ENCODE measurements at regions not wholly inside any gene's neighbourhood (a gene's known extent, or its start where the extent isn't known, plus 50 kb on each side); places are given as distances from the start of the nearest gene placed in this dataset.

GRCh38 chr12:60822580-60822979, 1226.8 kb downstream of the SLC16A7 start:
- no peak overlapping the region for H3K27ac Mint-ChIP-seq
- DNase-seq (no peak), ATAC-seq (no peak)
- H3K9me3 Mint-ChIP-seq: no peaks in the 10 kb centered on the region
- no peaks in the 10 kb centered on the region for H3K4me1 Mint-ChIP-seq
- H3K27me3 Mint-ChIP-seq: no peaks in the 10 kb centered on the region
- no peak overlapping the region for H3K4me3 Mint-ChIP-seq

GRCh38 chr12:60830381-60830780, 1234.6 kb downstream of the SLC16A7 start:
- Mint-ChIP-seq H3K4me1 (no peaks in the 10 kb centered on the region), H3K27ac (no peak overlapping the region), H3K27me3 (no peaks in the 10 kb centered on the region), H3K4me3 (no peak overlapping the region), H3K9me3 (peaks cover 7% of the 10 kb centered on the region in 2 donors)
- no peak for DNase-seq
- no peak for ATAC-seq

- no peak overlapping the region for H3K27ac Mint-ChIP-seq
- no peaks in the 10 kb centered on the region for H3K27me3 Mint-ChIP-seq
- DNase-seq (no peak), ATAC-seq (no peak)
- H3K4me3 Mint-ChIP-seq: no peak overlapping the region
- no peaks in the 10 kb centered on the region for H3K4me1 Mint-ChIP-seq
- H3K9me3 Mint-ChIP-seq: peaks cover 7% of the 10 kb centered on the region in 2 donors
These were observed 1236.5 kb downstream of the SLC16A7 start for GRCh38 chr12:60832290-60832689.

GRCh38 chr12:60834372-60834771, 1238.5 kb downstream of the SLC16A7 start:
- no peaks in the 10 kb centered on the region for H3K4me1 Mint-ChIP-seq
- H3K9me3 Mint-ChIP-seq: peaks cover 7% of the 10 kb centered on the region in 2 donors
- no peak overlapping the region for H3K27ac Mint-ChIP-seq
- H3K27me3 Mint-ChIP-seq: no peaks in the 10 kb centered on the region
- H3K4me3 Mint-ChIP-seq: no peak overlapping the region
- ATAC-seq (no peak), DNase-seq (no peak)

GRCh38 chr12:60834806-60835205, 1239.0 kb downstream of the SLC16A7 start:
- no peaks in the 10 kb centered on the region for H3K4me1 Mint-ChIP-seq
- no peaks in the 10 kb centered on the region for H3K27me3 Mint-ChIP-seq
- no peak overlapping the region for H3K27ac Mint-ChIP-seq
- ATAC-seq: no peak
- no peak overlapping the region for H3K4me3 Mint-ChIP-seq
- no peak for DNase-seq
- H3K9me3 Mint-ChIP-seq: peaks cover 7% of the 10 kb centered on the region in 2 donors

GRCh38 chr12:60836651-60837050, 1240.8 kb downstream of the SLC16A7 start:
- no peak for DNase-seq
- ATAC-seq: no peak
- Mint-ChIP-seq H3K4me3 (no peak overlapping the region), H3K9me3 (peaks cover 7% of the 10 kb centered on the region in 2 donors), H3K4me1 (no peaks in the 10 kb centered on the region), H3K27ac (no peak overlapping the region), H3K27me3 (no peaks in the 10 kb centered on the region)

GRCh38 chr12:60842181-60842580, 1246.4 kb downstream of the SLC16A7 start:
- no peak for DNase-seq
- no peaks in the 10 kb centered on the region for H3K9me3 Mint-ChIP-seq
- no peak overlapping the region for H3K4me3 Mint-ChIP-seq
- H3K4me1 Mint-ChIP-seq: no peaks in the 10 kb centered on the region
- no peak overlapping the region for H3K27ac Mint-ChIP-seq
- ATAC-seq: no peak
- no peaks in the 10 kb centered on the region for H3K27me3 Mint-ChIP-seq

- DNase-seq (no peak), ATAC-seq (no peak)
- no peak overlapping the region for H3K27ac Mint-ChIP-seq
- H3K4me1 Mint-ChIP-seq: no peaks in the 10 kb centered on the region
- no peak overlapping the region for H3K4me3 Mint-ChIP-seq
- H3K27me3 Mint-ChIP-seq: no peaks in the 10 kb centered on the region
- H3K9me3 Mint-ChIP-seq: no peaks in the 10 kb centered on the region
These were observed 1248.3 kb downstream of the SLC16A7 start for GRCh38 chr12:60844101-60844500.

- no peak for ATAC-seq
- H3K4me1 Mint-ChIP-seq: no peaks in the 10 kb centered on the region
These were observed 1249.0 kb downstream of the SLC16A7 start for GRCh38 chr12:60844875-60845274.

GRCh38 chr12:60845696-60846095, 1249.9 kb downstream of the SLC16A7 start:
- Mint-ChIP-seq H3K9me3 (no peaks in the 10 kb centered on the region), H3K4me1 (no peaks in the 10 kb centered on the region)
- DNase-seq: no peak

More at GRCh38 chr12:60844875-60845274, 1249.0 kb downstream of the SLC16A7 start:
- Mint-ChIP-seq H3K9me3 (no peaks in the 10 kb centered on the region), H3K27ac (no peak overlapping the region), H3K27me3 (no peaks in the 10 kb centered on the region), H3K4me3 (no peak overlapping the region)
- no peak for DNase-seq

GRCh38 chr12:60847281-60847680, 1251.5 kb downstream of the SLC16A7 start:
- Mint-ChIP-seq H3K4me1 (no peaks in the 10 kb centered on the region), H3K27ac (no peak overlapping the region), H3K9me3 (no peaks in the 10 kb centered on the region), H3K4me3 (no peak overlapping the region), H3K27me3 (no peaks in the 10 kb centered on the region)
- ATAC-seq: no peak
- DNase-seq: no peak

More at GRCh38 chr12:60845696-60846095, 1249.9 kb downstream of the SLC16A7 start:
- no peaks in the 10 kb centered on the region for H3K27me3 Mint-ChIP-seq
- H3K4me3 Mint-ChIP-seq: no peak overlapping the region
- H3K27ac Mint-ChIP-seq: no peak overlapping the region
- no peak for ATAC-seq

- Mint-ChIP-seq H3K9me3 (no peaks in the 10 kb centered on the region), H3K27me3 (no peaks in the 10 kb centered on the region), H3K4me1 (no peaks in the 10 kb centered on the region), H3K27ac (no peak overlapping the region), H3K4me3 (no peak overlapping the region)
- ATAC-seq (no peak), DNase-seq (no peak)
These were observed 1253.9 kb downstream of the SLC16A7 start for GRCh38 chr12:60849723-60850122.

GRCh38 chr12:60853407-60853806, 1257.6 kb downstream of the SLC16A7 start:
- H3K9me3 Mint-ChIP-seq: no peaks in the 10 kb centered on the region
- no peak for DNase-seq
- no peak for ATAC-seq
- no peaks in the 10 kb centered on the region for H3K27me3 Mint-ChIP-seq
- H3K4me3 Mint-ChIP-seq: no peak overlapping the region
- H3K27ac Mint-ChIP-seq: no peak overlapping the region
- H3K4me1 Mint-ChIP-seq: no peaks in the 10 kb centered on the region

- Mint-ChIP-seq H3K4me3 (no peak overlapping the region), H3K27ac (no peak overlapping the region), H3K27me3 (no peaks in the 10 kb centered on the region), H3K9me3 (no peaks in the 10 kb centered on the region), H3K4me1 (no peaks in the 10 kb centered on the region)
- ATAC-seq: no peak
- no peak for DNase-seq
These were observed 1267.6 kb downstream of the SLC16A7 start for GRCh38 chr12:60863421-60863820.

GRCh38 chr12:60872219-60872618, 1276.4 kb downstream of the SLC16A7 start:
- H3K27me3 Mint-ChIP-seq: no peaks in the 10 kb centered on the region
- no peak overlapping the region for H3K27ac Mint-ChIP-seq
- H3K9me3 Mint-ChIP-seq: peaks cover 4 to 6% of the 10 kb centered on the region in 2 donors
- ATAC-seq: no peak
- no peak for DNase-seq
- H3K4me1 Mint-ChIP-seq: no peaks in the 10 kb centered on the region
- no peak overlapping the region for H3K4me3 Mint-ChIP-seq

- Mint-ChIP-seq H3K27me3 (no peaks in the 10 kb centered on the region), H3K27ac (no peak overlapping the region), H3K9me3 (peaks cover 4 to 6% of the 10 kb centered on the region in 2 donors), H3K4me3 (no peak overlapping the region), H3K4me1 (no peaks in the 10 kb centered on the region)
- no peak for DNase-seq
- no peak for ATAC-seq
These were observed 1277.3 kb downstream of the SLC16A7 start for GRCh38 chr12:60872850-60873713.

GRCh38 chr12:60874091-60874490, 1278.3 kb downstream of the SLC16A7 start:
- DNase-seq: no peak
- Mint-ChIP-seq H3K4me1 (no peaks in the 10 kb centered on the region), H3K4me3 (no peak overlapping the region), H3K27ac (no peak overlapping the region), H3K9me3 (peaks cover 6 to 10% of the 10 kb centered on the region in 2 donors), H3K27me3 (no peaks in the 10 kb centered on the region)
- no peak for ATAC-seq
